SH-SY5Y (cell line): ENCODE measurements at regions not wholly inside any gene's neighbourhood (a gene's known extent, or its start where the extent isn't known, plus 50 kb on each side); places are given as distances from the start of the nearest gene placed in this dataset.

Source experiments
- GATA2 ChIP-seq: IDR thresholded peaks from 2 replicates; pipeline ENCODE4 v1.6.1; 2011; ENCODE audit warnings: mild to moderate bottlenecking, low read depth, low read length
- GATA3 ChIP-seq: IDR thresholded peaks from 2 replicates; pipeline ENCODE4 v1.6.1; 2011; ENCODE audit warnings: low read depth, mild to moderate bottlenecking, low read length, moderate library complexity

DNA sequence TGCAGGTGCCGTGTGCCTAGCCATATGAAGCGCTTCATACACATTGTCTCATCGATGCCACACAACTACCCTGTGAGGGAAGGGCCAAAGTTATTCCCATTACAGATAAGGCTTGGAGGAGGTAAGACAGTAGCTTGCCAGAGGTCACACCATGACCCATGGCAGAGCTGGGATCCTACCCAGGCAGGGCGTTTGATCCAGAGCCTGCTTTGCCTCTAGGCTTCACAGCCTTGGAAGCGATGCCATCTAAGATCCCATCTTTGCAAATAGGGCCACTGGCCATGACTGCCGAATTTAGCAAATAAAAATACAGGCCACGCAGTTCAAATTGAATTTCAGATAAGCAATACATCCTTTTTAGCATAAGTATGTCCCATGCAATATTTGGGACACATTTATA lies 358.2 kb downstream of the BCOR start:
- TF ChIP-seq GATA3 = peak; percentile 60
- TF ChIP-seq GATA2 = peak; percentile 84
